SK-N-SH (cell line): ENCODE measurements at regions not wholly inside any gene's neighbourhood (a gene's known extent, or its start where the extent isn't known, plus 50 kb on each side); places are given as distances from the start of the nearest gene placed in this dataset.

ENCODE experiments used
- CTCF ChIA-PET: fragments of 300-600, 350-600 bp; formaldehyde crosslinking; extraction: SDS; loops from one replicate; lab custom pipeline; 2021; lab: Yijun Ruan, JAX
- POLR2A ChIA-PET: fragments of 350-600 bp; sonication (Branson Sonifier 250); formaldehyde crosslinking; extraction: SDS; loops from one replicate; lab custom pipeline; 2020; ENCODE audit warnings: antibody characterized with exemption, inconsistent platforms; lab: Yijun Ruan, JAX
- DNase-seq: peaks from one replicate; pipeline ENCODE4 v3.0.0; 2012
- H2AFZ ChIP-seq: fragments of 200-600 bp; sonication (generic); 2 replicates; pipeline ENCODE4 v1.8.1; 2016; ENCODE audit warnings: antibody characterized with exemption, mild to moderate bottlenecking, low read depth
- H3F3A ChIP-seq: fragments of 200-600 bp; sonication (generic); replicated peaks from 2 replicates; pipeline ENCODE3; 2016; ENCODE audit warnings: antibody characterized with exemption, mild to moderate bottlenecking; ENCODE audit not compliant: insufficient read depth
- H3K27ac ChIP-seq, 2 experiments: fragments of 200-500 bp in 1 of 2; fragments of 200-600 bp in 1 of 2; sonication (Bioruptor generic) in 1 of 2; sonication (generic), shearing (Covaris generic) in 1 of 2; 2 replicates each; pipeline versions ENCODE4 v1.5.1 to v1.6.1; 2014 to 2016; ENCODE audit warnings: low read depth in 2 of 2, inconsistent platforms in 1 of 2, low read length in 1 of 2, mild to moderate bottlenecking in 1 of 2, mixed read lengths in 1 of 2
- H3K27me3 ChIP-seq: fragments of 200-600 bp; sonication (generic), shearing (Covaris generic); 2 replicates; pipeline ENCODE4 v1.6.1; 2016; ENCODE audit warnings: mixed run types; ENCODE audit not compliant: insufficient read depth
- H3K36me3 ChIP-seq, 2 experiments: fragments of 200-500 bp in 1 of 2; fragments of 200-600 bp in 1 of 2; sonication (Bioruptor generic) in 1 of 2; sonication (generic) in 1 of 2; replicated peaks in 1 of 2; 2 replicates each; pipeline versions ENCODE3 to v1.5.1; 2014 to 2016; ENCODE audit warnings: low read length in 1 of 2, mild to moderate bottlenecking in 1 of 2; ENCODE audit not compliant: insufficient read depth in 2 of 2, control insufficient read depth in 1 of 2
- H3K4me1 ChIP-seq, 2 experiments: fragments of 200-500 bp in 1 of 2; fragments of 200-600 bp in 1 of 2; sonication (Bioruptor generic) in 1 of 2; sonication (generic), shearing (Covaris generic) in 1 of 2; 2 replicates each; pipeline versions ENCODE4 v1.5.1 to v1.6.1; 2014 to 2016; ENCODE audit warnings: low read depth in 1 of 2, low read length in 1 of 2, mixed run types in 1 of 2; ENCODE audit not compliant: insufficient read depth in 2 of 2, control insufficient read depth in 1 of 2
- H3K4me2 ChIP-seq: fragments of 200-600 bp; sonication (generic), shearing (Covaris generic); 2 replicates; pipeline ENCODE4 v1.6.1; 2017; ENCODE audit warnings: mixed run types
- H3K4me3 ChIP-seq, 2 experiments: fragments of 200-500 bp in 1 of 2; fragments of 200-600 bp in 1 of 2; sonication (Bioruptor generic) in 1 of 2; sonication (generic), shearing (Covaris generic) in 1 of 2; 2 replicates each; pipeline versions ENCODE4 v1.5.1 to v1.8.1; 2014 to 2016; ENCODE audit warnings: low read depth in 2 of 2, inconsistent platforms in 1 of 2, low read length in 1 of 2, mild to moderate bottlenecking in 1 of 2, mixed read lengths in 1 of 2, moderate library complexity in 1 of 2
- H3K79me2 ChIP-seq: fragments of 200-600 bp; sonication (generic); 2 replicates; pipeline ENCODE4 v1.8.1; 2017; ENCODE audit warnings: mild to moderate bottlenecking; ENCODE audit not compliant: insufficient read depth
- H3K9ac ChIP-seq: fragments of 200-600 bp; sonication (generic); 2 replicates; pipeline ENCODE4 v1.6.1; 2017; ENCODE audit warnings: mixed run types
- H3K9me2 ChIP-seq: fragments of 200-600 bp; sonication (generic); 2 replicates; pipeline ENCODE4 v1.6.1; 2017; ENCODE audit warnings: mixed run types
- H3K9me3 ChIP-seq: fragments of 200-600 bp; sonication (generic); 2 replicates; pipeline ENCODE4 v1.6.1; 2017; ENCODE audit warnings: mixed run types, mild to moderate bottlenecking, moderate library complexity
- H4K20me1 ChIP-seq: fragments of 200-600 bp; sonication (generic); 2 replicates; pipeline ENCODE4 v1.6.1; 2017; ENCODE audit warnings: mild to moderate bottlenecking, mixed run types; ENCODE audit not compliant: insufficient read depth
- CHD2 ChIP-seq: fragments of 150-350 bp; IDR thresholded peaks from 2 replicates; pipeline ENCODE4 v1.6.1; 2018; ENCODE audit warnings: low read length; ENCODE audit not compliant: partially characterized antibody
- ELF1 ChIP-seq: IDR thresholded peaks from 2 replicates; pipeline ENCODE4 v1.4.0; 2012
- EP300 ChIP-seq, 2 experiments: IDR thresholded peaks; 2 replicates each; pipeline versions ENCODE4 v1.4.0 to v1.6.1; 2012; ENCODE audit warnings: borderline replicate concordance in 1 of 2, low read depth in 1 of 2, low read length in 1 of 2
- FOSL2 ChIP-seq: IDR thresholded peaks from 2 replicates; pipeline ENCODE4 v1.4.0; 2012; ENCODE audit warnings: low read depth, mild to moderate bottlenecking, moderate library complexity, borderline replicate concordance
- FOXJ3 ChIP-seq: sonication (generic); formaldehyde crosslinking; IDR thresholded peaks from 2 replicates; pipeline ENCODE4 v1.5.1; 2020; ENCODE audit warnings: mild to moderate bottlenecking, missing genetic modification reagents
- MEF2A ChIP-seq: IDR thresholded peaks from 2 replicates; pipeline ENCODE4 v1.4.0; 2012; ENCODE audit warnings: low read depth, borderline replicate concordance
- POLR2AphosphoS5 ChIP-seq: IDR thresholded peaks from 2 replicates; pipeline ENCODE4 v1.6.1; 2012; ENCODE audit warnings: low read depth, low read length
- RAD21 ChIP-seq: IDR thresholded peaks from 2 replicates; pipeline ENCODE4 v1.6.1; 2012; ENCODE audit warnings: mild to moderate bottlenecking, low read length
- RCOR1 ChIP-seq: fragments of 150-350 bp; IDR thresholded peaks from 2 replicates; pipeline ENCODE4 v1.6.1; 2017; ENCODE audit warnings: antibody characterized with exemption, low read length
- SMC3 ChIP-seq: IDR thresholded peaks from 2 replicates; pipeline ENCODE4 v1.6.1; 2012; ENCODE audit warnings: low read depth, low read length, improper control_type of control experiment
- TAF1 ChIP-seq: IDR thresholded peaks from 2 replicates; pipeline ENCODE4 v1.6.1; 2012; ENCODE audit warnings: low read depth, mild to moderate bottlenecking, low read length, moderate library complexity, borderline replicate concordance
- YY1 ChIP-seq: IDR thresholded peaks from 2 replicates; pipeline ENCODE4 v1.4.0; 2012; ENCODE audit warnings: low read depth, mild to moderate bottlenecking
- WGBS: methylation state at CpG from one replicate; pipeline ENCODE4 v1.1.6; 2017; ENCODE audit warnings: low lambda C conversion rate; 5-methylcytosine and 5-hydroxymethylcytosine counted together
- TF ChIP-seq, protein P1 (sequence below): IDR thresholded peaks from 2 replicates; pipeline ENCODE4; 2012
- TF ChIP-seq, protein P2 (sequence below): IDR thresholded peaks from 2 replicates; pipeline ENCODE4 v1.6.1; 2012; ENCODE audit warnings: mild to moderate bottlenecking, low read depth, low read length, moderate library complexity
- TF ChIP-seq, protein P3 (sequence below): fragments of 150-350 bp; IDR thresholded peaks from 2 replicates; pipeline ENCODE4 v1.6.1; 2017; ENCODE audit warnings: antibody characterized with exemption, low read length, low read depth, borderline replicate concordance

DNA sequence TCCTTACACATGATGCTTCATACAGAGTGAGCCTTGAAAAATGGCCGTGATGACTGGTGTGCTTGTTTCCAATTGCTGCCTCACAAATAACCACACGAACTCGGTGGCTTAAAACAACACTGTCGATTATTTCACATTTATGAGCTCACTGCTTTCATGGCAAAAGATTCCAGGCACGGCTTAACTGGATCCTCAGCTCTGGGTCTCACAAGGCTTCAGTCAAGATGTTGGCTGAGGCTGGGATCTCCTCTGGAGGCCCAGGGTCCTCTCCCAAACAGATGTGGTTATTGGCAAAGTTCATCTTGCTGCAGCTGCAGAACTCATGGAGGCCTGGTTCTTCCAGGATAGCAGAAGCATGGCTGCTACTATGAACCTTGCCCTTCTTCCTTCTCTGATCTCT lies 144.6 kb downstream of the TFAP2C start (continued):
- TF ChIP-seq FOXJ3 (CRISPR knock-in tag) (no peak), YY1 (no peak), MEF2A (no peak), FOSL2 (no peak), ELF1 (no peak), RCOR1 (no peak)

DNA sequence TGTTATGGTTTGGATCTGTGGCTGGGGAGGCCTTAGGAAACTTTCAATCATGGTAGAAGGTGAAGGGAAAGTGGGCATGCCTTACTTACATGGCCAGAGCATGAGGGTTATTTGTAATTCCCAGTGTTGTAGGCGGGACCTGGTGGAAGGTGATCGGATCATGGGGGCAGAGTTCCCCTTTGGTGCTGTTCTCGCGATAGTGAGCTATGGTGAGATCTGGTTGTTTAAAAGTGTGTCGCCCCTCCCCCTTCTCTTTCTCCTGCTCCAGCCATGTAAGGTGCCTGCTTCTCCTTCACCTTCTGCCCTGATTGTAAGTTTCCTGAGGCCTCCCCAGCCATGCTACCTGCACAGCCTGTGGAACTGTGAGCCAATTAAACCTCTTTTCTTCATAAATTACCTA lies 145.8 kb downstream of the TFAP2C start:
- H3K9me2 ChIP-seq: no peaks in the 10 kb centered on the region
- no peak overlapping the region for H3K9ac ChIP-seq
- 24% methylated on average over 5 of the region's 5 CpGs for WGBS
- H4K20me1 ChIP-seq: no peaks in the 10 kb centered on the region
- H3F3A ChIP-seq: no peaks in the 10 kb centered on the region
- TF ChIP-seq RCOR1: no peak
- TF ChIP-seq, protein P1, sequence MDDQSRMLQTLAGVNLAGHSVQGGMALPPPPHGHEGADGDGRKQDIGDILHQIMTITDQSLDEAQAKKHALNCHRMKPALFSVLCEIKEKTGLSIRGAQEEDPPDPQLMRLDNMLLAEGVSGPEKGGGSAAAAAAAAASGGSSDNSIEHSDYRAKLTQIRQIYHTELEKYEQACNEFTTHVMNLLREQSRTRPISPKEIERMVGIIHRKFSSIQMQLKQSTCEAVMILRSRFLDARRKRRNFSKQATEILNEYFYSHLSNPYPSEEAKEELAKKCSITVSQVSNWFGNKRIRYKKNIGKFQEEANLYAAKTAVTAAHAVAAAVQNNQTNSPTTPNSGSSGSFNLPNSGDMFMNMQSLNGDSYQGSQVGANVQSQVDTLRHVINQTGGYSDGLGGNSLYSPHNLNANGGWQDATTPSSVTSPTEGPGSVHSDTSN: no peak
- TF ChIP-seq EP300 (IDR thresholded peaks at IDR 0.05; ENCODE audit: borderline replicate concordance in 1 of 2, low read depth in 1 of 2, low read length in 1 of 2): no peak
- TF ChIP-seq, protein P2, sequence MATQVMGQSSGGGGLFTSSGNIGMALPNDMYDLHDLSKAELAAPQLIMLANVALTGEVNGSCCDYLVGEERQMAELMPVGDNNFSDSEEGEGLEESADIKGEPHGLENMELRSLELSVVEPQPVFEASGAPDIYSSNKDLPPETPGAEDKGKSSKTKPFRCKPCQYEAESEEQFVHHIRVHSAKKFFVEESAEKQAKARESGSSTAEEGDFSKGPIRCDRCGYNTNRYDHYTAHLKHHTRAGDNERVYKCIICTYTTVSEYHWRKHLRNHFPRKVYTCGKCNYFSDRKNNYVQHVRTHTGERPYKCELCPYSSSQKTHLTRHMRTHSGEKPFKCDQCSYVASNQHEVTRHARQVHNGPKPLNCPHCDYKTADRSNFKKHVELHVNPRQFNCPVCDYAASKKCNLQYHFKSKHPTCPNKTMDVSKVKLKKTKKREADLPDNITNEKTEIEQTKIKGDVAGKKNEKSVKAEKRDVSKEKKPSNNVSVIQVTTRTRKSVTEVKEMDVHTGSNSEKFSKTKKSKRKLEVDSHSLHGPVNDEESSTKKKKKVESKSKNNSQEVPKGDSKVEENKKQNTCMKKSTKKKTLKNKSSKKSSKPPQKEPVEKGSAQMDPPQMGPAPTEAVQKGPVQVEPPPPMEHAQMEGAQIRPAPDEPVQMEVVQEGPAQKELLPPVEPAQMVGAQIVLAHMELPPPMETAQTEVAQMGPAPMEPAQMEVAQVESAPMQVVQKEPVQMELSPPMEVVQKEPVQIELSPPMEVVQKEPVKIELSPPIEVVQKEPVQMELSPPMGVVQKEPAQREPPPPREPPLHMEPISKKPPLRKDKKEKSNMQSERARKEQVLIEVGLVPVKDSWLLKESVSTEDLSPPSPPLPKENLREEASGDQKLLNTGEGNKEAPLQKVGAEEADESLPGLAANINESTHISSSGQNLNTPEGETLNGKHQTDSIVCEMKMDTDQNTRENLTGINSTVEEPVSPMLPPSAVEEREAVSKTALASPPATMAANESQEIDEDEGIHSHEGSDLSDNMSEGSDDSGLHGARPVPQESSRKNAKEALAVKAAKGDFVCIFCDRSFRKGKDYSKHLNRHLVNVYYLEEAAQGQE: no peak
- no peak for TF ChIP-seq CHD2
- no peak for TF ChIP-seq TAF1
- TF ChIP-seq FOSL2: no peak
- TF ChIP-seq, protein P3, sequence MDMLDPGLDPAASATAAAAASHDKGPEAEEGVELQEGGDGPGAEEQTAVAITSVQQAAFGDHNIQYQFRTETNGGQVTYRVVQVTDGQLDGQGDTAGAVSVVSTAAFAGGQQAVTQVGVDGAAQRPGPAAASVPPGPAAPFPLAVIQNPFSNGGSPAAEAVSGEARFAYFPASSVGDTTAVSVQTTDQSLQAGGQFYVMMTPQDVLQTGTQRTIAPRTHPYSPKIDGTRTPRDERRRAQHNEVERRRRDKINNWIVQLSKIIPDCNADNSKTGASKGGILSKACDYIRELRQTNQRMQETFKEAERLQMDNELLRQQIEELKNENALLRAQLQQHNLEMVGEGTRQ: no peak
- no peak for TF ChIP-seq MEF2A
- no peak for TF ChIP-seq POLR2AphosphoS5
- no peak for TF ChIP-seq YY1
- TF ChIP-seq SMC3: no peak
- no peak for TF ChIP-seq RAD21
- H3K4me2 ChIP-seq: no peak overlapping the region
- CTCF ChIA-PET: no interaction called here
- POLR2A ChIA-PET: no interaction called here
- H3K4me3 ChIP-seq: no peak overlapping the region
- H3K36me3 ChIP-seq: no peaks in the 10 kb centered on the region
- H3K27me3 ChIP-seq: peaks cover 24% of the 10 kb centered on the region
- H3K79me2 ChIP-seq: no peaks in the 10 kb centered on the region
- H3K9me3 ChIP-seq: no peaks in the 10 kb centered on the region
- H2AFZ ChIP-seq: no peak overlapping the region
- no peak for DNase-seq
- H3K27ac ChIP-seq: no peak overlapping the region
- no peaks in the 10 kb centered on the region for H3K4me1 ChIP-seq
